Keratinocyte (primary cell): ENCODE measurements at regions not wholly inside any gene's neighbourhood (a gene's known extent, or its start where the extent isn't known, plus 50 kb on each side); places are given as distances from the start of the nearest gene placed in this dataset.
A peak's percentile ranks its signal among the peaks of the same experiment; 100 is the strongest.

Source experiments
- DNase-seq: peaks from one replicate; pipeline ENCODE4 v3.0.0-alpha.2; 2011; ENCODE audit warnings: low read depth, missing footprints, low spot score
- FAIRE-seq: peaks from 2 replicates; lab custom pipeline; 2011; peaks lifted over from hg19 to GRCh38; lab: Jason Lieb, UNC
- H2AFZ ChIP-seq: 2 replicates; pipeline ENCODE4 v1.6.0; 2012; ENCODE audit warnings: low read length, control low read depth, inconsistent platforms; ENCODE audit not compliant: control insufficient read depth
- H3K27ac ChIP-seq: 2 replicates; pipeline ENCODE4 v1.5.1; 2011; ENCODE audit warnings: low read length; ENCODE audit not compliant: control insufficient read depth, insufficient read depth
- H3K27me3 ChIP-seq: 3 replicates; pipeline ENCODE4 v1.6.0; 2011; ENCODE audit warnings: low read length; ENCODE audit not compliant: control insufficient read depth, insufficient read depth; ENCODE audit errors: extremely low read depth
- H3K36me3 ChIP-seq, 2 experiments: 2 replicates in 1 of 2; 3 replicates in 1 of 2; pipeline ENCODE4 v1.5.1; 2011; ENCODE audit warnings: low read length in 2 of 2, mild to moderate bottlenecking in 1 of 2; ENCODE audit not compliant: control insufficient read depth in 2 of 2, insufficient read depth in 2 of 2; ENCODE audit errors: extremely low read depth in 1 of 2
- H3K4me1 ChIP-seq: 3 replicates; pipeline ENCODE4 v1.5.1; 2011; ENCODE audit warnings: low read length; ENCODE audit not compliant: control insufficient read depth, insufficient read depth; ENCODE audit errors: extremely low read depth
- H3K4me2 ChIP-seq: 3 replicates; pipeline ENCODE4 v1.6.0; 2011; ENCODE audit warnings: low read depth, low read length; ENCODE audit not compliant: control insufficient read depth, insufficient read depth; ENCODE audit errors: extremely low read depth
- H3K4me3 ChIP-seq, 3 experiments: fragments of 200-600 bp in 1 of 3; sonication (generic) in 1 of 3; 2 replicates in 2 of 3; 3 replicates in 1 of 3; pipeline ENCODE4 v1.5.1; 2011 to 2016; ENCODE audit warnings: low read length in 3 of 3, mild to moderate bottlenecking in 3 of 3, control low read depth in 2 of 3, inconsistent platforms in 1 of 3, low read depth in 1 of 3, mixed read lengths in 1 of 3, mixed run types in 1 of 3, moderate library complexity in 1 of 3; ENCODE audit not compliant: control insufficient read depth in 2 of 3, insufficient read depth in 2 of 3; ENCODE audit errors: extremely low read depth in 1 of 3
- H3K79me2 ChIP-seq: 2 replicates; pipeline ENCODE4 v1.6.0; 2012; ENCODE audit warnings: low read length; ENCODE audit not compliant: control insufficient read depth, insufficient read depth
- H3K9ac ChIP-seq: 3 replicates; pipeline ENCODE4 v1.6.0; 2011; ENCODE audit warnings: low read length; ENCODE audit not compliant: control insufficient read depth, insufficient read depth; ENCODE audit errors: extremely low read depth
- H3K9me1 ChIP-seq: 3 replicates; pipeline ENCODE4 v1.6.0; 2011; ENCODE audit warnings: low read length; ENCODE audit not compliant: control insufficient read depth, insufficient read depth; ENCODE audit errors: extremely low read depth
- H3K9me3 ChIP-seq: 2 replicates; pipeline ENCODE4 v1.5.1; 2012; ENCODE audit warnings: low read depth, low read length; ENCODE audit not compliant: control insufficient read depth
- H4K20me1 ChIP-seq: 3 replicates; pipeline ENCODE4 v1.6.0; 2011; ENCODE audit warnings: low read length; ENCODE audit not compliant: control insufficient read depth, insufficient read depth; ENCODE audit errors: extremely low read depth
- EZH2 ChIP-seq: IDR thresholded peaks from one replicate; pipeline ENCODE4 v1.6.1; 2012; ENCODE audit warnings: inconsistent platforms, mild to moderate bottlenecking, low read length, moderate library complexity
- dilution Hi-C: fragments of 300-500 bp; cut with MboI; formaldehyde crosslinking; loops from one replicate; pipeline ENCODE4 v1.7.0; 2020; ENCODE audit warnings: low sequenced_read_pairs; ENCODE audit not compliant: extremely low pct_ligation_motif_present
- TF ChIP-seq, protein P1 (sequence below), 3 experiments: IDR thresholded peaks in 1 of 3; conservative IDR thresholded peaks in 1 of 3; optimal IDR thresholded peaks in 1 of 3; 2 replicates in 2 of 3; 3 replicates in 1 of 3; pipeline versions ENCODE3 to v1.5.1; 2011; ENCODE audit warnings: low read length in 3 of 3, mild to moderate bottlenecking in 3 of 3, moderate library complexity in 2 of 3, control low read depth in 1 of 3, inconsistent platforms in 1 of 3; ENCODE audit not compliant: insufficient read depth in 2 of 3; ENCODE audit errors: extremely low read depth in 1 of 3

DNA sequence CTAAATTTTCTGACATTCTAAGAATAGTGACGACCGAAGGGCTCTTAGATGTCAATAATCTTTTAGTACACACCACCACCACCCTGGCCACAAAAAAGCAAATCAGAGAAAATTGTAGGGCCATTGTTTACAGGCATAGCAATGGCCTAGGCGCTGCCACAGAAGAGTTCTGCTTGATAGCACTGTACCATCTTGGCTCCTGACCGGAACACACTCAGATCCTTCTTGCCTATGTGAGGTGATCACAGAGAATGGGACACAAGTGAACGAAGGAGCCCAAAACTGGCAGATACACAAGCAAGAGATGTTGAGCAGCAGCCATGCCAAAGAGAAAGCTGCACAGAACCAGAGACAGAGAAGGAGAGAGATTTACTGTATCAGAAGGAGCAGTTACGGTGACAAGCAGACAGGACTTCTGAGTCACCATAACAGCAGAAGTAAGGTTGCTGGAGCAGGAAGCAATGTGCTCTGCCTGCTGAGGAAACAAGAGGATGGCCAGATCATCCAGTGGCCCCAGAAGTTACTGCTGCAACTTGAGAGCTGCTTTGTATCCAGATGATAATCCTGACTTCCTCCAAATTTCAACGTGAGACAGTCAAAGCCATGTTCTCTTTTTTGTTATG, 105.2 kb downstream of the SLITRK6 start:
- Histone ChIP-seq H3K9me1 (no peaks in the 10 kb centered on the region), H3K9ac (no peak overlapping the region), H3K27me3 (no peaks in the 10 kb centered on the region), H3K36me3 (no peaks in the 10 kb centered on the region), H2AFZ (peak overlapping the region; percentile 66), H3K79me2 (no peaks in the 10 kb centered on the region), H3K27ac (no peak overlapping the region), H3K4me2 (no peak overlapping the region), H3K4me3 (no peak overlapping the region), H4K20me1 (no peaks in the 10 kb centered on the region), H3K4me1 (no peaks in the 10 kb centered on the region), H3K9me3 (no peaks in the 10 kb centered on the region)
- dilution Hi-C loops, result no loop called here
- DNase-seq (no peak), FAIRE-seq (no peak)
- TF ChIP-seq, protein P1, sequence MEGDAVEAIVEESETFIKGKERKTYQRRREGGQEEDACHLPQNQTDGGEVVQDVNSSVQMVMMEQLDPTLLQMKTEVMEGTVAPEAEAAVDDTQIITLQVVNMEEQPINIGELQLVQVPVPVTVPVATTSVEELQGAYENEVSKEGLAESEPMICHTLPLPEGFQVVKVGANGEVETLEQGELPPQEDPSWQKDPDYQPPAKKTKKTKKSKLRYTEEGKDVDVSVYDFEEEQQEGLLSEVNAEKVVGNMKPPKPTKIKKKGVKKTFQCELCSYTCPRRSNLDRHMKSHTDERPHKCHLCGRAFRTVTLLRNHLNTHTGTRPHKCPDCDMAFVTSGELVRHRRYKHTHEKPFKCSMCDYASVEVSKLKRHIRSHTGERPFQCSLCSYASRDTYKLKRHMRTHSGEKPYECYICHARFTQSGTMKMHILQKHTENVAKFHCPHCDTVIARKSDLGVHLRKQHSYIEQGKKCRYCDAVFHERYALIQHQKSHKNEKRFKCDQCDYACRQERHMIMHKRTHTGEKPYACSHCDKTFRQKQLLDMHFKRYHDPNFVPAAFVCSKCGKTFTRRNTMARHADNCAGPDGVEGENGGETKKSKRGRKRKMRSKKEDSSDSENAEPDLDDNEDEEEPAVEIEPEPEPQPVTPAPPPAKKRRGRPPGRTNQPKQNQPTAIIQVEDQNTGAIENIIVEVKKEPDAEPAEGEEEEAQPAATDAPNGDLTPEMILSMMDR (optimal IDR thresholded peaks at IDR 0.05 in 1 of 3, IDR thresholded peaks at IDR 0.05 in 1 of 3, conservative IDR thresholded peaks at IDR 0.05 in 1 of 3; ENCODE audit: extremely low read depth in 1 of 3, insufficient read depth in 2 of 3, low read length in 3 of 3), result no peak
- no peak for TF ChIP-seq EZH2

DNA sequence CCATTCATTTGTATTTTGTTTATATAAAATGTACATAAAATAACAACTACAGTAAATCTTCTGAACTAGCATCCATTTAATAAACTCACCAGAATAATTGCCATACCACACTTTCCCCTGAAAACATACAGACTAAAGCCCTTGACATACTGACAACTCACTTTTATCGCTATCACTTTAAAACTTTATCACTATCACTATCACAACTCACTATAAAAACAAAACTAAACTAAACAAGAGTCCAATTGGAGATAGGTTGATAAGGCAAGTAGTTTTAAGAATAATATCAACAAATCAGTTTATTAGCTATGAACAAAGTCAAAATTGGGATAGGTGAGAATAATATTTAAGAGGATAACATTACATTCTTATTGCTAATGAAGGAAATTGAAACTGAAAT, 108.9 kb downstream of the SLITRK6 start:
- no peak overlapping the region for H2AFZ ChIP-seq
- FAIRE-seq (no peak), DNase-seq (no peak)
- dilution Hi-C loops, result no loop called here
- no peaks in the 10 kb centered on the region for H4K20me1 ChIP-seq
- H3K4me3 ChIP-seq, result no peak overlapping the region
- no peak overlapping the region for H3K27ac ChIP-seq
- H3K9me1 ChIP-seq, result no peaks in the 10 kb centered on the region
- no peaks in the 10 kb centered on the region for H3K4me1 ChIP-seq
- H3K36me3 ChIP-seq, result no peaks in the 10 kb centered on the region
- H3K79me2 ChIP-seq, result no peaks in the 10 kb centered on the region
- no peak overlapping the region for H3K4me2 ChIP-seq
- no peak overlapping the region for H3K9ac ChIP-seq
- no peaks in the 10 kb centered on the region for H3K9me3 ChIP-seq
- TF ChIP-seq, protein P1 (optimal IDR thresholded peaks at IDR 0.05 in 1 of 3, IDR thresholded peaks at IDR 0.05 in 1 of 3, conservative IDR thresholded peaks at IDR 0.05 in 1 of 3; ENCODE audit: extremely low read depth in 1 of 3, insufficient read depth in 2 of 3, low read length in 3 of 3), result no peak
- no peak for TF ChIP-seq EZH2
- H3K27me3 ChIP-seq, result no peaks in the 10 kb centered on the region
